ENCODE measurements at regions not wholly inside any gene's neighbourhood (a gene's known extent, or its start where the extent isn't known, plus 50 kb on each side); places are given as distances from the start of the nearest gene placed in this dataset.

DNA sequence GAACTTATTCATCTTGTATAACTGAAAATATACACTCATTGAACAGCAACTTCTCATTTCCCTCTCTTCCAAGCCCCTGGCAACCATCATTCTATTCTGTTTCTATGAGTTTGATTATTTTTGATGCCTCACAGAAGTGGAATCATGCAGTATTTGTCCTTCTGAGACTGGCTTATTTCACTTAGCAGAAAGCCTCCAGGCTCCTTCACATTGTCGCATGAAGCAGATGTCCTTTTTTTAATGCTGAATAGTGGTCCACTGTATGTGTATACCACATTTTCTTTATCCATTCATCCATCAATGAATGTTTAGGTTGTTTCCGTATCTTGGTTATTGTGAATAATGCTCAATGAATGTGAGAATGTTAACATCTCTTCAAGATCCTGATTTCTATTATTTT, 238.2 kb upstream of the KLF14 start:
- no peak for DNase-seq

DNA sequence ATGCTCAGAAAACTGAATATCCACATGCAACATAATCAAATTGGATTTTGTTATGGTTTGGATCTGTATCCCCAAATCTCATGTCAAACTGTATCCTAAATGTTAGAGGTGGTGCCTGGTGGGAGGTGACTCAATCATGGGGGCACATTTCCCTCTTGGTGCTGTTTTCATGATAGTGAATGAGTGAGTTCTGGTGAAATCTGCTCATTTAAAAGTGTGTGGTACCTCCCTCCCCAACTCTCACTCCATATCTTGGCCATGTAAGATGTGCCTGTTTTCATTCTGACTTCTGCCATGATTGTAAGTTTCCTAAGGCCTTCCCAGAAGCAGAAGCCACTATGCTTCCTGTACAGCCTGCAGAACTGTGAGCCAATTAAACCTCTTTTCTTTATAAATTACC, 239.6 kb upstream of the KLF14 start:
- DNase-seq, result no peak

DNA sequence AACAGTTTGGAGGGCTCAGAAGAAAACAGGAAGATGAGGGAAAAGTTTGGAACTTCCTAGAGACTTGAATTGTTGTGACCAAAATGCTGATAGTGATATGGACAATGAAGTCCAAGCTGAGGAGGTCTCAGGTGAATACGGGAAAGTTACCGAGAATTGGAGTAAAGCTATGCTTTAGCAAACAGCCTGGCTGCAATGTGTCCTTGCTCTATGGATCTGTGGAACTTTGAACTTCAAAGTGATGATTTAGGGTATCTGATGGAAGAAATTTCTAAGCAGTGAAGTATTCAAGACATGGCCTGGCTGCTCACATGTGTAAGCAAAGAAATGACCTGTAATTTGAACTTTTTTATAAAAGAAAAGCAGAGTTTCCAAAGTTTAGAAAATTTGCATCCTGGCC, 240.2 kb upstream of the KLF14 start:
- no peak for DNase-seq

DNA sequence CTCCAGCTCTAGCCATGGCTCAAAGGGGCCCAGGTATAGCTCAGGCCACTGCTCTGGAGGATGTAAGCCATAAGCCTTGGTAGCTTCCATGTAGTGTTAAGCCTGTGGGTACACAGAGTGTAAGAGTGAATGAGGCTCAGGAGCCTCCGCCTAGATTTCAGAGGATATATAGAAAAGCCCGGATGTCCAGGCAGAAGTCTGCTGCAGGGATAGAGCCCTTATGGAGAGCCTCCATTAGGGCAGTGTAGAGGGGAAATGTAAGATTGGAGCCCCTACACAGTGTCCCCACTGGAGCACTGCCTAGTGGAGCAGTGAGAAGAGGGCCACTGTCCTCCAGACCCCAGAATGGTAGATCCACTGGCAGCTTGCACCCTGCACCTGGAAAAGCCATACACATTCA, 240.8 kb upstream of the KLF14 start:
- DNase-seq, result no peak

DNA sequence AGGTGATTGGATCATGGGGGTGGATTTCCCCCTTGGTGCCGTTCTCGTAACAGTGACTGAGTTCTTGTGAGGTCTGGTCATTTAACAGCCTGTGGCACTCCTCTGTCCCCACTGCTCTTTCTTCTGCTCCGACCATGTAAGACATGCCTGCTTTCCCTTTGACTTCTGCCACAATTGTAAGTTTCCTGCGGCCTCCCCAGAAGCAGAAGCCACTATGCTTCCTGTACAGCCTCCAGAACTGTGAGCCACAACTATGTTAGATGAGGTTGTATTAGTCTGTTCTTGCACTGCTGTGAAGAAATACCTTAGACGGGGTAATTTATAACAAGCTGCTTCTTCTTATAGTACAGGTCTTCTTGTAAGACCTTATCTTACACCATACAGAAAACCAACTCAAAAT, 241.7 kb upstream of the KLF14 start:
- no peak for DNase-seq

DNA sequence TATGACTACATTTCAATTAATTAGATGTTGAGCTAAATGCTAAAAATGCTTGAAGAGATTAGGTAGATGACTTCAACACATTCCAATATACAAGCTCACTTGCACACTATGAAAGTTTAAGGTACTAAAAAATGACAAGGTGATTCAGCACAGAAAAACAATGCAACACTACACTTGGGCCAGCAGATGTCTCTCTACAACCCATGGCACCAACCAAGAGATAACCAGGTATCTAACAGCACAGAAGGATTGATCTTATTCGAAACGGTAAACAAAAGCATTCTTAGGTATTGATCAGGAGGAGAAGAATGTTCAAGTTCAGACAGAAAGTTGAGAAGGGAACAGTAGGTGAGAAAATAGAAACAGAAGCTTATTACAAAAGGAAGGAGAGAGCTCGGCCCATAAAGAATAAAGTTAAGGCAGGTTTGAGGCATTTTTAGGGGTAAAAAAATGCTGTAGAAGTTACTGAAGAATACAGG, 248.2 kb upstream of the KLF14 start:
- DNase-seq, result peak; percentile 55

DNA sequence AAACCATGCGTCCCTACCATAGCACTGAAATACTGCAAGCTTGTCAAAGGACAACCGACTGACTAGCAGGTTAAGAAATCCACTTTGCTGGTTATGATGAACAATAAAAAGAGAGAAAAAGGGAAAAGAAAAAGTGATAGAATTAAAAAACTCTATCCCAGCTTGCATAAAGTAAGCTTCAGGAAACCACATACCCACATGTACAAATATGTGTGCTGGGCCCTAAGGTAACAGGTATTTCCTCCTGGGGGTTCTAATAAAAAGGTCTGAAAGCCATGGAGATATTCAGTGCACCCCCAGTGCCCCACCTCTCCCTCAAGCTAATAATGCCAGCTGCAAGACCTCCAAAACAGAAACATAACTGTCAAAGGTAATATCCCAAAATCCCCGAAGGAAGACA, 248.6 kb upstream of the KLF14 start:
- DNase-seq, result no peak

DNA sequence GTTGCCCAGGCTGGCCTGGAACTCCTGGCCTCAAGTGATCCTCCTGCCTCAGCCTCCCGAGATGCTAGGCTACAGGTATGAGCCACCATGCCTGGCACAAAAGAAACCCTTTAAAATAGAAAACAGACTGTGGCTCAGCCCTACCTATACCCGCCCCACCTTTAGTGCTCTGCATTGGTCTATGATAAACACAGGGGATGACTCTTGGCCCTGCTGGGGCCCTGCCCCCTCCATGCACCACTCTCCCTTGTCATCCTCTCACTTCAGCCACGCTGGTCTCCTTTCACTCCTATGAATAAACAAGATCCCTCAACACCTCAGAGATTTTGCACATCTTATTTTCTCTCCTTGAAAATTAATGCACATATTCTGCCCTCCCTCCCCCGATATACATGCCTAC, 251.4 kb upstream of the KLF14 start:
- DNase-seq, result no peak

DNA sequence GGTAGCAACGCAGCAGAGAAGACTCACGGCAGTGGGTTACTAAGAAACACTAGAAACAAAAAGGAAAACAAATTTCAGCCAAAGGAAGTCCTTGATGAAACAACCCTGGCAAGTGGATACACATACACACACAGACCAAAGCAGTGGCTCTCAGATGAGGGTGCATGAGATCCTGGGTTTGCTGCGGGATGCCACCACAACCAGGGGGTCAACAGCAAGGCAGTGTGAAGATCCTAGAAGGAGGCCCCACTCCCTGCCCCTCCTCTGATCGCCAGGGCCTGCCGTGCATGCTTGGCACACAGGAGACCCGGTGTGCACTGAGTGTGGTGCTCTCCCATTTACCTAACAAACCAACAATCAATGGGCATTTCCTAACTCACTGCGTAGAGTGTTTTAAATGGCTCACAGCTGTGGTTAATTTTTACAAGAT, 252.3 kb upstream of the KLF14 start:
- no peak for DNase-seq

DNA sequence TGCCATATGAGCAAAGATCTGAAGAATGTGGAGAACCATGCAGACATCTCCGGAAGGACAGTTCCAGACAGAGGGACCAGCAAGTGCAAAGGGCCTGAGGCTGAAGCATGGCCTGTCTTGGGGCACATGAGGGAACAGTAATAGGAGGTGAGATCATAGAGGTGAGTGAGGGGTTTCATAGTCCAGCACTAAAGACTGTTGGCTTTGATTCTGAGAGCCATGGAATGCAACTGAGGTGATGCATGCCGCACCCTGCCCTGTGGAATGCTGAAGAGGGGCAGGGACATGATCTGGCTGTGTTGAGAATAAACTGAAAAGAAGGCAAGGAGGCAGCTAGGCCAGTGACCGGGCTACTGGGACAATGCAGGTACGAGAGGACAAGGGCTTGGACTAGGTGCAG, 253.1 kb upstream of the KLF14 start:
- DNase-seq, result no peak

DNA sequence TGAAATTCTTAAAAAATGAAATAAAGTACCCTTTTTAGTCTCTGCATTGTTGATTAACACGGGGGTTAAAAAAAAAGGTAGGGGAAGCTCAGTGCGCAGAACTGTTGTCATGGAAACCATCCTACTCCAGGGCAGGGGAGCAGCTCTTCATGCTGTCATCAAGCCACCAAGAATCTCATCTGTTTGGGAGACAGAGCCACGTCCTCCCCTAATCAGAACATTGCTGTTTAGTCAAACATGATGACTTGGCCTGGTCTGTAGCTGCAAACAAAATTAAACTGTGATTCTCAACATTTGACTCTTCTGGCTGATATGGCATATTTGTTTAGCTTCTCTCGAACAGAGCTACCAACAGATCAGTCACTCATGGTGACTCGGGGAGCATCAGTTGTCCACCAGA, 254.4 kb upstream of the KLF14 start:
- no peak for DNase-seq

DNA sequence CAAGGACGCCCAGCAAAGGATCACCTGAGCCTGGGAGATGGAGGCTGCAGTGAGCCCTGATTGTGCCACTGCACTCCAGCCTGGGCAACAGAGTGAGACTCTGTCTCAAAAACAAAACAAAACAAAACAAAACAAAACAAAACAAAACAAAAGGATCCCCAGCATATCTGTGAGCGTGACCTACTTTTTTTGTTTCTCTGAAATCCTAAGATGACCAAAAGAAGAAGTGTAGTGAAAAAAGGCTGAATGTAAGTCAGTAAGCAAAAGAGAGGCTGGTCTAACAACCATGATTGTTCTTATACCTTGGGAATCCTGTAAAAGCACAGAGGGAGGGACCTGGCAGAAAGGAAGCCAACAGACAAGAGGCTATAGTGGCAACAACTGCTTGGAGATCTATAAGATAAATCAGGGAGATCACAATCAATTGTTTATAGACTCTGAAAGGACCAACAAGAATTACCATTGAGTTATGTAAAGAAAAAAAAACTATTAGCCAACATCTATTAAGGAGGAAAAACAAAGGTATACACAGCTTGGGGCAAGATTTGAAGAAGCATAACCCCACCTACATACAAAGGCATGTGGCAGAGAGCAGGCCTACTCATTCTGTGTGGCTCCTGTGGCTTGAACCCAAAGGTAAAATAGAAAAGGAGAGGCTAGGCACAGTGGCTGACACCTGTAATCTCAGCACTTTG, 255.2 kb upstream of the KLF14 start:
- no peak for DNase-seq

DNA sequence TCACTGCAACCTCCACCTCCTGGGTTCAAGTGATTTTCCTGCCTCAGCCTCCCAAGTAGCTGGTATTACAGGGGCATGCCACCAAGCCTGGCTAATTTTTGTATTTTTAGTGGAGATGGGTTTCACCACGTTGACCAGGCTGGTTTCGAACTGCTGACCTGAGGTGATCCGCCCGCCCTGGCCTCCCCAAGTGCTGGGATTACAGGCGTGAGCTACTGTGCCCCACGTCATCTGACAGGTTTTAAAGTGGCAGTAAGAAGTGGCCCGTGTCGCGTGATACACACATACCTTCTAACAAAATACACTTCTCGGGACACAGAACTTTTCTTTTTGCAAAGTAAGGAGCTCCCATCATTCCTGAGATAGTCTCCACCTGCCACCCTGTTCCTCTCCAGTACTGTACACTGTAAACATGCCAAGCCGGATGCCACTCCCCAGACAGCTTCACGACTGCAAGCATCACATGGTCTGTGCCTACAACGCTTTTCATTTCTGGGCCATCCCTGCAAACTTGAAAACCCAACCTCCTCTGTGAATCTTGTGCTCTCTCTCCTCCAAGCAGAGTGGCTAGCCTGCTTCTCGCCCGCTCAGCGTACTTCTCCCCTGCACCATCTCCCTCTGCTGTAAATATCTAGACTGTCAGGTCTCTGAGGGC, 256.3 kb upstream of the KLF14 start:
- DNase-seq, result no peak

DNA sequence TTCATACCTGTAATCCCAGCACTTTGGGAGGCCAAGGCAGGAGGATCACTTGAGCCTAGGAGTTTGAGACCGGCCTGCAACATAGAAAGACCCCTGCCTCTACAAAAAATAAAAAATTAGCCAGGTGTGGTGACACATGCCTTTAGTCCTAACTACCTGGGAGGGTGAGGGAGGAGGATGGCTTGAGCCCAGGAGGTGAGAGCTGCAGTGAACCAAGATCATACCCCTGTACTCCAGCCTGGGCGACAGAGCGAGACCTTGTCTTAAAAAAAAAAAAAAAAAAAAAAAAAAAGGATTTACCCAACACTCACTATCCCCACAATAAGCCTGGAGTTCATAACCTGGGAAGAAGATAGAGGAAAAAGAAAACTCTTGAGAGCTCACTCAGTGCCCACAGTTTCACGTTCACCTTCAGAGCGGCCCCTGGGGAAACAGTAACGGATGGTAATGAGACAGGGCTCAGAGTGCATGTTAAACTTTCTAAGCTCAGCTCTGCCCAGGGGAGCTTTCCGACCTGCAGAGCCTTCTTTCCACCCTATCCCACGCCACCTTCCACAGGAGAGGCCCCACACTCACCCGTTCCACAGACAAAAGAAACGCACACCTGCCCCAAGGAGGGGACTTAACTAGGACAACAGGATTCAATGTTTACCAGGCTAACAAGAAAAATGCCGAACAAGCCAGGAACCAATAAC, 259.8 kb upstream of the KLF14 start:
- DNase-seq, result no peak

DNA sequence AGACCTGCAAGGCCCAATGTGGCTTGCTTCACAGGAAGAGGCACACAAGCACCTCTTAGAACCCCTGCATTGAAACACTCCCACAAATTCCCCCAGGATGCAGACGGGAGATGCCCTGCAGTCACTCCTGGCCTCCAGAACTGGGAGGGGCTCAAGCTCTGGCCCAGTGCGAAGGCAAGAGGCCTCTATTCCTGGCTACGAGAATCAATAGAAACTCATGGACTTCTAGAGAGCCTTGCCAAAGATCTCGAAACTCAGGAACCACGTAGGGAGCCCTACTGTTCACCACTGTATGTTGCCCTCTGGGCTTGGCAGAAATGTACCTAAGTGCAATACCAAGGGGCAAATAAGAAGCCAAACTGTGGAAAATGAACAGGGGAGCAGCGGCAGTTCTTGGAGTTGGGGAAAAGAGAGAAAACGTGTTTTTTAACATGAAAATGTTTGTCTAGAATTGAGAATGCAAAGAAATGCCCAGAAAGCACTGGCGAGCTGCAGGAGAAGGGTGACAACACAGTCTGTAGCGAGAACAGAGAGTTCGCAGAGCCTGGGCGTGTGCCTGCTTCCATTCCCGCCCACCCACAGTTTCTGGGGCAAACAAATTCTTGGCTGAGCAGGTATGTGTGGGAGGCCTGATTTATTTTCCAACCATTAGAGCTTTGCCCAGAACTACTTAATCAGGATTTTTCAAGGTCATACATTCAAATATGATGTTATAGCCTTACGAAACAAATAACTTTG, 260.5 kb upstream of the KLF14 start:
- DNase-seq, result no peak

DNA sequence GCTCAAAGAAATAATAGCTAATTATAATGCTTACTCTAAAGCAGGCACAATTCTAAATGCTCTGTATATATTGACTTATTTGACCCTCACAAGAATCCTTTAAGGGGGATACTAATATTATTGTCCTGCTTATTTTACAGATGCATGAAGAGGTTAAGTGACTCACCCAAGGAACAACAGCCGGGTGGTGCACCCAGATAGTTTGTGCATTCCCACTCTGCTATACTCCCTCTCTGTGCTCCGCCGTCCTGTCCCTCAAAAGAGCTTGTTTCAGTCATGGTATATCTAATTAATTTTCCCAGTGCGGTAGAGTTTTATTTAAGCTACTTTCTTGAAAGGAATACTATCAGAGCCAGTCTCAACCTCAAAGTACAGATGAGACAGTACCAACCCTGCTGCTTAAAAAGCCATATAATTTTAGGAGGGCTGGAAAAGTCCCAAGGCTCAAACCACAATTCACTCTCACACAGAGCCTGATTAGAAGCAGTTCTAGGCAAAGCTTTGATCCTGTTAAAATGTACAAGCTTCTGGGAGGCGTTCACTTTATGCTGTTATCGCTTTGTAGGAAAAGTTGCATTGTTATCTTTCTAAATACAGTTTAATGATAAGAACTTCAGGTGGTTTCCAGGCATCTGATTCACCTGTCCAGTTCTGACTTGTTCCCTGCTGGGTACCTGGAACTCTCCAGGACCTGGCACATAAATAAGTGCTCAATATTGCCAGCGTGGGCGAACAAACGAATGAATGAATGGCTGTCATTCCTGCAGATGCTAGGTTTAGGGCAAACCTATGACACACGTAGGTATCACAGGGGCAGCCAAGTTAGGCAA, 261.5 kb upstream of the KLF14 start:
- no peak for DNase-seq

DNA sequence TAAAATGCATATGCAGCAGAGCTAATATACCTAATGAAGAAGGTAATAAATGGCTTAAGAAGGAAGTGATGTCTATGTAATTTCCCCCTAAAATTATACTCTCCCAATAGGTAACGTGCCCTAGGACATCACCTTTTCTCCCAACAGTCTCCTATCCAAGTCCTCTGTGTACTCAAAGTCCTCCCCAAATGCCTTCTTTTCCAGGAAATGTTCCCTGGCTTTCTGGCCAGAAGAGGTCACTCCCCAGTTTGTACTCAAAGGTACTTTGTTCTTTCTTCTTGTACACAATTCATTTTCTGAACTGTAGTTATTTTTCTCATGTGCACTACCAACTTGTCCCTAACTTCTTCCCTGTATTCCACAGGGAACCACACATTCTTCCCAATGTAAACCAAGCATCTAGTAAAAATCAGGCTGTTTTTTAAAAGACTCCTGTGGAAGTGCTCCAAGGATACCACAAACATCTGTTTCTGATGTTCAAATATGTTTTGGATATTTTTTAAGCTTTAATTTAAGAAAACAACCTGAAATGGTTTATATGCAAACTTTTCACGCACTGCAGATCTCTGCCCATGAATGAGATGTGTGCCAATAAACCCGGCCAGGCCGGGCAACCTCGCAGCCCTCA, 262.3 kb upstream of the KLF14 start:
- DNase-seq, result no peak

DNA sequence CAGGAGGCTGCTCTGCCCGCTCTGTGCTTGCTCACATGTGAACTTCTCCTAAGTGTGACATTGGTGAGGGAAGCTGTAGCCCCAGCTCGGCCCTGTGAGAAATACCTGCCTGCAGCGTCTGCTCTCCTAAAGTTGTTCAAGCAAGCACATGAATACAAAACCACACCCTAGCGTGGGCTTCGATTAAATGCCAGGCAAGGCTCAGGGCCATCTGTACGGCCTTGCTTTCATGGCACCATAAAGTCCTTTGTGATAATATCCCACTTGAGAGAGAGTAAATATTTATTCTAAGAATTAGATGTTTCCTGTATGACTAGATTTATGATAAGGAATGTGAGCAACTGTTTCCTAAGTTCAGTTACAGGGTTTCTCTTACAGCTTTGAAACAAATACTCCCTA, 262.8 kb upstream of the KLF14 start:
- peak; percentile 29 for DNase-seq

DNA sequence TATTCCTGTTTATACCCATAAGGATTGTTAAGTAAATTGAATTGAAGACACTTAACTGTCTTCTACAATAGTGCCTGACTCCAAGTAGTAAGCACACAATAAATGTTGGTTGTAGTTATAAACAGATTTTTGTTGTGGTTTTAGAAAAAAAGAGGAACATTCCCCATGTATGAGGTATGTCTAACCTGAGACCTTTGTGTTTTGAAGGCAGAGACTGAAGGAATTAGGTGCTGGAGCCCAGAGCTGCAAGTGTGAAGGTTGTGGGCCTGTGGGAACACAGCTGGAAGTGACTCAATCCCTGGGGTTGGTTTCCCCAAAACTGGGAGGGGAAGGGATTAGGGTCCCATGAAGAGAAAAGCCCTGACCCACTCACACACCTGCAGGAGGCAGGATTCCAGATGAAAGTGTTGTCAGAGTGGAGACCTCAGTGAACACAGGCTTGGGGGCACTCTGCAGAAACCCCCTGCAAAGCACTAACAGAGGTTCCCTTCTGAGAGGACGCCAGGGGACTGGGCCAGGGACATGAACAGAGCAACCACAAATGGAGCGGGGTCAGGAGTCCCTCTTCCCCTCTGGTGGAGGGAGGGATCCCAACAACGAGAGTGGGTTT, 265.1 kb upstream of the KLF14 start:
- no peak for DNase-seq

DNA sequence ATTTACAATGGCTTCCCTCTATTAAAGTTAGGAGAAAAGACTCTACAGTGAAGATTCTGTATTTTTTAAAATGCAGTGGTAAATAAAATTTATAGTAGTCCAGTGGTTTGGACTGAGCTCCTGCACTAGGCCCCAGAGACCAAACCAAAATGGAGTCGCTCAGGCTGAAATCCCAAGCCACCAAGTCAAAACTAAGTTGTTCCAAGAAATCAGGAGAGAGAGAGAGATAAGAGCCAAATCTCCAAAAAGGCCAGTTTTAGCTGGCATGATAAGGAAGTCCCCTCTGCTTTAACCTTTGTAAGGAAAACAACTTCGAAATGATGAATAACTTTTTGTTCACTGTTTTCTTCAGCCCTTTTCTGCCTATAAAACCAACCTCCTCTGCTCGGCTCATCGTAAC, 265.9 kb upstream of the KLF14 start:
- no peak for DNase-seq

DNA sequence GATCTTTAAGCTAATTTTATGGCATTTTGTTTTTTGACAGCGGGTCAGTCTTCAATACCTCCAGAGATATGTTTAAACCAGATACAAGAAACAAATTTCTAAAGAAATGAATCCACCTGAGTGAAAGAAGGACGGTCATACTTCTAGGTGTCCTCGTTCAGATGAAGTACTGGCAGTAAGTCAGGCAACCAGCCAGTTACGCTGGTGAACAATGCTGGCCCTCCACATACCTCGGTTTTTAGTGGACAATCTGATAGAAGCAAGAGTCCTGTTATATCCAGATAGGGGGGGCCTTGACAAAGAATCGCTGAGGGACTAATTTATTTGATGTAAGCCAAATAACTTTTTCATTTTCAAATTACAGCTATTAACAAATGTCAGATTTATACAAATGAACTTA, 266.4 kb upstream of the KLF14 start:
- no peak for DNase-seq

DNA sequence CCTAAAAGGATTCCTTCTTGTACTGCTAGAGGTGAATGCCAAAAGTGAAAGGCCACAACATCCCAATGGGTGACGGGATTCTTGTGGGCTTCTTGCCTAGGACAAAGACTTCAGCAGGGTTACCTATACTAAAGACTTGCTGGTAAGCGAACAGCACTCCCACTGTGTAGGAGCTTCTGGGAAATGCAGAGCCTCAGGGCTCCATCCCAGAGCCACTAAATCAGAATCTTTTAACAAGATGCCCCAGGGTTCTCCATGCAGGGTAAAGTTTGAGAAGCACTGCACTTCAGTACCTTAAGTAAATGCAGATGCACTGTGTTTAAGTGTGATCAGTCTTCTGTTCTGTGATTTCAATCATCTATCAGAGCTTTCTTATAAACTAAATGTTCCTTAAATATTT, 266.9 kb upstream of the KLF14 start:
- DNase-seq, result no peak
